HG02885 (cell line): ENCODE measurements at regions not wholly inside any gene's neighbourhood (a gene's known extent, or its start where the extent isn't known, plus 50 kb on each side); places are given as distances from the start of the nearest gene placed in this dataset.

Experiments used
- ATAC-seq: cut with Tn5 transposase; IDR thresholded peaks from one replicate; pipeline ENCODE4 v1.9.1; 2021; ENCODE audit warnings: mild to moderate bottlenecking; ENCODE audit not compliant: unreplicated experiment, poor library complexity

DNA sequence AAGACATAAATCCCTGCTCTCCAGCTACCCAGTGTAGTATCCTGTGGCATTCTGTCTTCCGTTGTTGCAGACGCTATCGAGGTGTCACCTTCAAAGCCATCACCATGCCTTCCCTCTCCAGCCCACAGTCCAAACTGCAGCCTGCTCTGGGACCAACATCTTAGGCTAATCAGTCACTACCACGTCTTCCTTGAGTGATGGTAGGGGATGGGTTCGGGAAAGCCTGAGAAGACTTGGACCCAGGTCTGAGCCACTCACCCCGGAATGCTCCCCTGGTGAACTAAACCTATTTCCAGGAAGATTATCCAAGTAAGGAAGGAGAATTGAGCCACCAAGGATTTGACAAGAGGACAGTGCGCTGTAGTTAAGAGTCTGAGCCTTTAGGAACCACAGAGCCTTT lies 52.9 kb upstream of the IRX1 start:
- ATAC-seq: no peak

DNA sequence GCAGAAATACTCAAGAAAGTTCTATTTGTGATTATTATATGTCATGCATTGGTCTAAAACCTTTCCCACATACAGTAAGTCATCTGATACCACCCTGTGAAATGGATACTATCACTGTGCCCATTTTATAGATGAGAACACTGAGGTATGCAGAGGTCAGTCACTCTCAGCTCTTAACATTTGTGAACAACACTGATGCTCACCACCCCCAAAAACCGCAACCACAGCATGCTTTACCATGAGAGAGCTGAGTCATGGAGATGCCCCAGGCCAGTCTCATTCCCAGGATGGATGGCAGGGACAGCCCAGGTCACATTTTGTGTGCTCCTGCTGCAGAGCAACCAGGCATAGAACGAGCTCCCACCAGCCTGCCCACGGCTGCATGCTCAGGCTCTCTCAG lies 53.5 kb upstream of the IRX1 start:
- ATAC-seq: no peak

DNA sequence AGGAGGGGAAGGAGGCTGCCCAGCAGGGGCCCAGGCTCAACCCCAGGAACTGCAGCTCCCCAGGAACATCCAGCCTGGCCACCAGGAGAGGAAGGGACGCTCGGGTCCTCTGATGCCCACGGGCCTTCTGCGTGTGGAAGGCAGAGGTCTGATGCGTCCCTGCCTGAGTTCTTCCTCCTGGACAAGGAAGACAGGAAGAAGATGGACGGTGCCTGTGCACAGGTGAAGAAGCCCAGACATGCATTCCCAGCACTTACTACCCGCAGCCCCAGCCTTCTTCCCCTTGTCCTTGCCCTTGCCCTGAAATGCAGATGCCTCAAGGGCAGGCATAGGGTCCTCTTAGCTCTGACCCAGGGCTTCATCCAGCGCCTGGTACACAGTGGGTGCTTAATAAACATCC lies 56.7 kb upstream of the IRX1 start:
- ATAC-seq: no peak

DNA sequence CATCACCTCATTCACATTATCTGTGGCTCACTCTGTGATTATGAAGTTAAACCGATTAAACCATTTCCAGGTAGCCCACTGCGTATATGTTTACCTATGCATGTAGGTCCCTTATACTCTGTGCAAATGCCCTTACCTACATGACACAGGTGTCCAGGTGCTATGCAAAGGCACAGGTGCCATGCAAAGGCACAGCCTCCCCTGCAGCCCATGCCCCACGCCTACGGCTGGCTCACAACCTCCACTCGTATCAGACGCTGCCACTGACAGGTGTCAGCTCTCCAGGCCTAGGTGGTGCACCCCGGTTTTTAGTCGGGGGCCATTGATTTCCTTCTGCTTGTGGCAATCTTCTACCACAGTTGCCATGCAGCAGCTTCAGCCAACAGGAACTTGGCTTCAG lies 57.7 kb upstream of the IRX1 start:
- no peak for ATAC-seq

DNA sequence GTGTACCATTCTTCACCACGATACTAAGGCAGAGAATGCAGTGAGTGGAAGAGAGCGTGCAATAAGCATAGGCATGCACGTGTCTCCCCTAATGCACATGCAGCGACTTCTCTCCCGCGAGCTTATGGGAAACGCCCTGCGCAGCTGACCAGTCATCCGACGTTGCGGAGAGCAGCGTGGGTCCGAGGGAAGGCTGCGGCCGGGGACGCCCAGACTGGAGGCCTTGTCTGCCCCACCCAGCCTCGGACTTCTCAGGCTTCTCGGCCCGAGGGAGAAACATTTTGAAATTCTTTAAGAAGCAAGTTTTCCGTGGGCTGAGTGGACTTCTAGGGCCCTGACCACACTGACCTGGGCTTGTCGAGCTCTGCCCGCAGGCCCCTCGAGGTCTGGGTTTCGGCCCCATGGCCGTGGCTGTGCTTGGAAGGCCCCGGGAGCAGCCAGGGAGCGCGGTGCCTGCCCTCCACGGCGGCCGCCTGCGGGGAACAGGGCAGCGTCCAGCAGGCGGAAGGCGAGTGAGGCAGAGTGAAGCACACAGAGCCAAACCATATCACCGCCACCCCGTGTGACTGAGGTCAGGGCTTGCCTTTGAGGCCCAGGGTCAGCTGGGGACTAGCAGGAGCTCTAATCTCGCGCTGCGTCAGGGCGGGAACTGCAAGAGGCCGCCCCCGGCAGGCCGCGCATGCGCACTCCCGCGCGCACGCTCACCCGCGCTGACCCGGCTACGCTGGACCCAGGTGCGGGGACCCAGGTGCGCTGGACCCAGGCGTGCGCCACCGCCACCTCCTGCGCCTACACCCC lies 60.0 kb upstream of the IRX1 start:
- no peak for ATAC-seq

DNA sequence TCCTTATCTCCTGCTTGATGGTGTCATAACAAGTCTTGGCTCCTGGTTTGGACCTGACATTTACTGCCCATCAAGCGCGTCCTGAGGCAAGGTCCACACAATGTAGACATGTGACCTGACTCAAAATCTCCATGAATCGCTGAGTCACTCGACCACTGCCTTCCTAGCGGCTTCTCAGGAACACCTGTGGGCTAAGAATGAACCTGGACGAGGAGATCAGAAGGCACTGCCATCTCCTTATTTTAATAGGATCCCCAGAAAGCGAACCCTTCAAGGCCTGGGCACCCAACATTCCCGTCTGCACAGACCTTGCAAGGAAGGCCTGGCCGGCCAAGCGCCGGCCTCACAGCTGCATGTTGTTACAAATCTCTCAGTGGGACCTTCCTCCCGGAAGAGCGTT lies 60.6 kb upstream of the IRX1 start:
- ATAC-seq: no peak

DNA sequence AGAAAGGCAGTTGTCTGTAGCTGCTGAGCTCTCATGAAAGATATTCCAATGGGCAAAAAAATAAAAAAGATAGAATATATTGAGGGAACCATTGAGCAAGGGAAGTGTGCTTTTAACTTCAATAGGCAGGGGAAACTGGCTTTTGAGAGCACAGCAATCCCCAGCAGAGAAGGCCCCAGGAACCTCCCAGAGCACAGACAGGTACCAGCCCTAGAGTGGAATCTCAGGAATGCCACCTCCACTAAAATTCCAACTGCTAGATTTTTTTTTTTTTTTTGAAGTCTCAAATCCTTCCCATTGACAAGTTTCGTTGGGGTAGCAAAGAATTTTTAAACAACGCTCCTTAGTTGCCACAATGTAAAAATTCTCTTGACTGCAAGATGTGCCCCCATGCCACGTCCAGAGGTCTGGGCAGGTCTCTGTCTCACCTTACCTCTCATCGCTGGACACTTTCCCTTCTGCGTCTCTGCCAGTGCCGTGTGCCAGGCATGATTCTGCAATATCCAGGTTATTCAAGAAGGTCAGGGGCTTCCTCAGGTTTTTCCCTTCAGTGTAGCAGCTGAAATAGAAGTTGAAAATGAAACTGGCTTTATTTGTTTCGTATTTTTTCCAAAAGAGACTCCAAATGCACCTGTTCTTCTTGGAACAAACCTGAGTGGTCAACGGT lies 64.2 kb upstream of the IRX1 start:
- no peak for ATAC-seq

DNA sequence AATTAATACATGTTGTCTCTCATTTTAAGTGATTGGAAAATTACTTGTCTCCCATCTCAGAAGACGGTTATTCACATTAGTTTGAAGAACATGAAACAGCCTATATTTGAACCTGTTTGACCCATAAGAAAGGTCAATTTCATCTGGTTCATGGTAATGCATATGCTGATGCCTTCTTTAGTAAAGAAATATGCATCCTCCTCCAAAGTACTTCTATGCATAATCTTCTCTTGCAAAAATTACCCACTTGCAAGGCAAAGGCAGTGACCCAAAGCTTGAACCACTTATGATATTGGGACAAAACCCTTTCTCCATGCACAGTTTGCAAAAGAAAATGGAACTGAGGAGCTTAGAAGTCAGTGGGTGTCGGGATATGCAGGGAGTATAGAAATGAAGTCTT lies 65.4 kb upstream of the IRX1 start:
- no peak for ATAC-seq

DNA sequence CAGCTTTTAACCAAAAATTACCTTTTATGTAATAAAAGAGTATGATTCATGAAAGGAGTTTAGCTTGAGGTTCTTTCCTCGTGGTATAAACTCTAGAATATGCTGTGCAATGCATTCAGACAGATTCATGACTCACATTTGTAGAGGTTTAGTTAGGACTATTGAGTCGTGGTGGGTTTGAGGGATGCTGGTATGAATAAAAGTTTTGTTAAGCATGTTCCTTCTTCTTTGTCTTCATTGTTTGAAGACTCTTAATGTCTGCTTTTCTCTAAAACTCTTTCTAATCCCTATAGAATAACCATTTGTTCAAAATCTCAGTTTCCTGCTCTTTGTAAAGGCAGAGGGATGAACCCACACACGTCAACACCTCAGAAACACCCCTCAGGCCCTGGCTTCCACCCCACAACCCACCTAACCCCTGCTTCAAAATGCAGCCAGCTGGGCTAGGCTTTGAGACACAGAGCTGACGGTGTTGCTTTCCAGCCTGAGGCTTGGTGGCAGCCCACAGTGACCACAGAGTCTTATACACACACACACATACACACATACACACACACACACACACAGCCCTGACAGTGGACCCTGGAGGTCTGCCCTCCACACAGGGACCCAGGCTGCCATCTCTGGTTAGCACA lies 69.0 kb upstream of the IRX1 start:
- ATAC-seq: no peak

DNA sequence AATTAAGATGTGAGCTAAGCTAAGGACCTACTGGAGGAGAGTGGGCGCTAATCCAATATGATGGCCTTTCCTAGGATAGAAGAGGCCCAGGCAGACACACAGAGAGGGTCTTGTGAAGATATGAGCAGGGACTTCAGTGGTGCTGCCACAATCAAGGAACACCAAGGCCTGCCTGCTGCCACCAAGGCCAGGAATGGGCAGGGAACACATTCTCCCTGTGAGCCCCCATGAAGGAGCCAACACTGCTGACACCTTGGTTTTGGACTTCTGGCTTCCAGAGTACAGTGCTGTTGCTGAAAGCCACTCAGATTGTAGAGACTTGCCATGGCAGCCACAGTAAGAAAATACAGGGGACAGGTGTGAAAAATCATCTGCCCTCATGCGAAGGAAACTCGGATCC lies 73.1 kb upstream of the IRX1 start:
- ATAC-seq: no peak

DNA sequence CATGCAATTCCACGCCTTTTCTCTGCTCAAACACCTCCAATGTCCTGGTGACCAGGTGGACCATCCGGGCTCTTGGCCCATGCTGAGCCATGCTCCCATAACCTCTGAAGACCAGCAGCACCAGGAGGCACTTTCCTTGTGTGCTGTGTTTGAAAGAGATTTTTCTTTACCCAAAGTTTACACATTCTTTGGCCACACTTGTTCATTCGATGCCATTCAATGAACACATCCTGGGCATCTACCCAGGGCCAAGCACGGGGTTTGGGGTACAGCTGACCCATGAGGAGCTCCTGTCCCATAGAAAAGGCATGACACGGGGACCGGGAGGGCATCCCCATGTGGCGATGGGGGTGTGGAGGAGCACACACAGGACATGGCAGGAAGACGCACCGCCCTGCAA lies 77.1 kb upstream of the IRX1 start:
- ATAC-seq: no peak

DNA sequence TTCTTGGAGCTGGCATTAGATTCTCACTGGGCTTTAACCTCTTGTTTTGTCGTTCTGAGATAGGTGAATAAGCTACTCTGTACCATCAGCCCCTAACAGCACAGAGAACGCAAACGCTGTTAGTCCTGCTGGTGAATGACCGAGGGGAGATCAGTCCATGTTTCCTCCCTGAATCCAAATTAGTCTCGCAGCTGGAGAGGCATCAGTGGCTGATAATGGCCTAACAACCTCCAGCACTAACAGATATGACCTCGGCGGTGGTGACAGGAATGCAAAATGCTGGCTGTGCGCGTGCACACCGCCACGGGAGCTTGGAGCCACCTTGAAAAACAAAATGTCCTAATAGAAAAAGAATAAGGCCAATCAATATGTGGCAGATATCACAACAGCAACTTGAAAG lies 77.6 kb upstream of the IRX1 start:
- no peak for ATAC-seq

DNA sequence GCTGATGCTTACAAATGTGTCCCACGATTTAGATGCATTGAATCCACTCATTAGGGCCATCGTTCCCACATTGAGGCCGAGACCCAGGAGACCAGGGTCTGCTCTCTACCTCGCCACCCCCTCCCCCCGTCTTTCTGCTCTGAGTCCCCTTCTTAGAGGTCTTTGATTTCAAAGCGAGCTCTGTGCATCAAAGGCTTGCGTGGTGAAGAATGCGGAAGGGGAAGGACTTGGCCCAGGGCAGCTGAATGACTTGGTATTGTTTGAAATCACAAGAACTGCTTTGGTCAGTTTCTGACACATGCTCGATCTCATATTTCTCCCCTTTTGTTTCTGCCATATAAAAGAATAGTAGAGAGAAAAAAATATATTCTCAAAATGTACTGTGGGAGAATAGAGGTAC lies 78.3 kb upstream of the IRX1 start:
- ATAC-seq: no peak

DNA sequence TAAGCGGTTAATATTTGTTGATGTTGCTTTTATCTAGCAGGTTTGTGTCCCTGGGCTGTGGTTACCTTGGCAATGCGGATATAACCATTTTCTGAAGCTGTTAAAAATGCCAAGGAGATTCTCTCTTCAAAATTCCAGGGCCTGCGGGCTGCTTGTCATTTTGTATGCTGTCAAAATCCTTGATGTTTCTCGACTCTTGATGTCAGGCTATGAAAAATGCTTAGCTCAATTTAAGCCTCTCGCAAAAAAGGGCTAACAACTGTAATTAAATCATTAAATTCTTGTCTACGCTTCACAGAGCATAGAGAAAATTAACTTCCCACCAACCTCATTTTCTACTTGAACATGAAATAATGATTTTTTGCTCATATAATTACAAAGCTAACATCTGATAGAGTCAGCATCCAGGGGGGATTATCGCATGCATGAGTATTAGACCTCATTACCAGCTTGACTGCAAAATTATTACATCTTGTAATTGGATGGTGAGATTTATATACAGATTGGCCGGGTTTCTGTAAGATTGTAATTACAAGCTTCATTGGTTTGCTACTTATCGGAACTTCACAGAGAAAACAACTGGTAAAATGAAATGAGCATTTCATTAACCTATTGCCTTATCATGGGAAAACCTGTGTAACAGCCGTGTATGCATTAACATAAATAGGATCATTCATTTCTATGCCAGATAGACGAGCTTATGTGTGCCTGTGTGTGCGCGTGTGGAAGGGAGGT lies 83.1 kb upstream of the IRX1 start:
- ATAC-seq: no peak

DNA sequence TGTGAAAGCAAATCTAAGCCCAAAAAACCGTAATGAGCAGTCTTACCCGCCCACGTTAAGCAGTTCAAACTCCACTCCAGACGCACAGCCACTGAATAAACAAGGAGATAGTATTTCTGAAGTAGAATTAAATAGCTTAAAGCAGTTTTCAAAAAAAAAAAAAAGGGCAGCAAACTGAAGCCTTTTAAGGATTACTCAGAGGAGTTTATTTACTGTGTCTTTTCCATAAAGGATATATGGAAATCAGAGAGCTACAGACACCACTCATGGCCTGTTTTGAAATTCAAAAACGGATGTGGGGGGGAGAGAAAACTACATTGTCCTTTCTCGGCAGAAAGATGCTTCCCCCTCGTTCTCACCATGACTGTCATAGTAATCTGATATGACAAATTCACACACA lies 83.7 kb upstream of the IRX1 start:
- ATAC-seq: no peak

DNA sequence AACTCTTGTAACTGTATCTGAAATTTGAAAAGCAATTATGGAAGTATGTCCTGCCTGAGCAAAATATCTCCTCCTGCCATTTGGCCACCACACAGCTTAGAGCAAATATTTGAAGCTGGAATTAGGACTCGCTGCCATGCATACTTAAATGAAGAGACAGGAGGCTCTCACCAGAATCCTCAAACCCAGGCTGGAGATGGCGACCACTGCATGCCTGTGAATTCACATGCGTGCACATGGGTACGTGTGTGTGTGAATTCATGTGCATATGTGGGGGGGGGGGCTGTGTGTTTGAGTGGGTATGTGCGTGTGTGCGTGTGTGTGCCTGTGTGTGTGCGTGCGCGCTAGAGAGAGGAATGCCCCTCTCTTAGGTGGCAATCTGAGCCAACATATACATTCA lies 84.1 kb upstream of the IRX1 start:
- ATAC-seq: no peak

DNA sequence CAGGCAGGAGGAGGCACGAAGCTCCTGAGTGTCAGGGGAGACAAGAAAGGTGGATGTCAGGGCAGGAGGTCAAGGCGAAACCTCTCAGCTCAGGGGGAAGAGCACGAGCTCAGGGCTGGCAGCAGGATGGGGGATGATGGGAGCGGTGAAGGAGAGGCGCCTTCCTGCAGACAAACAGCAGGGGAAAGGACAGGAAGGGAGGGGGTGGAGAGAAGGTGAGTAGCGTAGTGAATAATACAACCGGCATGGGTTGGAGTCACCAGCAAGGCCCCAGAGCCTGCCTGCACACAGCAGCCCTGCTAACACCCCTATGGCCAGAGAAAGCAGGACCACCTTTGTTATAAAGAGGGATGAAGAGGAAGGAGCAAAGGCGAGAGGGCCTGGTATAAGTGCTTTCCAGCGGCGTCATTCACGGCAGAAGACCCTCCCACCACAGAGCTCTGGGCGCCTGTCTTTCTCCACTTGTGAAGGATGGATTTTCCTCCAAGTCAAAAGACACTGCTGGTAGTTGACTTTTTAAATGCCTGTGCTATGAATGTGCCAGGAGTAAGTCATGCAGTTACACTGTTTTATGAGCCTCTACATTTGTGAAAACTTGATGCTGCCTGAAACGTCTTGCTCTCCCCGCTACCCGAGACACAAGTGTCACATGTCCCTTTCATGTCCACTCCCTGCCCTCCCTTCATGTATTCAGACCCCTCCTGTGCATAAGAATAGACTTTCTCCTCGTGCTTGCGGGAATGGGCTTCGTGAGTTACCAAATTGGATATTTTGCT lies 84.8 kb upstream of the IRX1 start:
- ATAC-seq: no peak

DNA sequence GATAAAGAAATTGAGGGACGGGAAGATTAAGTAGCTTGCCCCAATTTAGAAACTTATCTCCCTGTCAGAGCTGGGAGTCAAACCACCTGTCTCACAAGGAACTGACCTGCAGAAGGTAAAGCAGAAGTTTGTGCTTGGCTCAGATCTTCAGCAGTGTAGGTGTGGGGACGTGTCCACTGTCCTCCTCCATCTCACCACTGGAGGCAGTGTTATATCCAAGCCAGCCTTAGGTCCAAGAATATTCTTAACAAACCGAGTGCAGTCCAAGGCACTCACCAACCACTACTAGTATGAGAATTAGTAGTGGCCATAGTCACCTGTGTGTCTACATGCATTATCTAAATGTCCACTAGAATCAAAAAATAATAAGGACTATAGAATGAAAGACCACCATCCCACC lies 86.3 kb upstream of the IRX1 start:
- no peak for ATAC-seq

DNA sequence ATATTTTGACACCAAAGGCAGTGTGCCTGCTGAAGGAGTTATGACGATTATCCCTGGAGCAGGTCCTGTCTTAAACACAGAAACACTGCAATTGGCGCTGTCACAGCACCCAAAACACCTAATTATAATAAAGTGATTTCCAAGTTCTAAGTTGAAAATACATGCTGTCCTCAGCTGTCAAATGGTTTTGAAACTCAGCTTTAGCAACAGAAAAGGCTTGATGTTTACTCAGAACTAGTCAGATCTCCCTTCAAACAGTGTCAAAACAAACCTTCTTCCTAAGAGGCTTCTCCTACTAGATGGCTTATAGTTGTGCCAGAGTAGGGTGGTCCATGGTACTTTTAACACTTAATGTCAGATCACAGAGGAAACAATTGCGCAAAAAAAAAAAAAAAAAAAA lies 87.2 kb upstream of the IRX1 start:
- ATAC-seq: no peak

DNA sequence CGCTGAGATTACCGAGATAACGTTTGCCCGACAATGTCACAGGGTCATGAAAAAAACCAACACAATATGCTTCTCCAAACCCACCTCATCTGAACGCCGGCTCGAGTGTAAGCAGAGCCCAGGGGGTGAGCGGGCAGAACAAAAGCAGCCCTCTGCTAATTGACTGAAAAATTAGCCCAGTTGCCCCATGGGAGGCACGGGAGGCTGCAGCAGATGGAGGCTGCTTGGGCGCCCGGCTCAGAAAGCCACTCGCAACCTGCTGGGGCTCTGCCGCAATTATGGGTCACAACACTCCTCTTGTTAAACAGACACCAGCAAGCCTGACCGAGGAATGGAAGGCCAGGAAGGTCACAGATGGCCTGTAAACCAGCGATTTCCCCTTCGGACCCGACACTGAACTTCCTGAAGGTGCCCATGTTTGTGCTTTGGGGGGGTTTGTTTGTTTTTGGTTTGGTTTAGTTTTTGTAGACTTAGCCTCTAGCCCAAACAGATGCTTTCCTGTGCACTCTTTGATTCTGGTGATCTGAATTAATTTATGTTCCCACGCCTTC lies 104.6 kb upstream of the IRX1 start:
- no peak for ATAC-seq
